Endometrium (tissue), 2 donors: ENCODE measurements at regions not wholly inside any gene's neighbourhood (a gene's known extent, or its start where the extent isn't known, plus 50 kb on each side); places are given as distances from the start of the nearest gene placed in this dataset.

Experiments
- FAIRE-seq: peaks from 2 replicates; lab custom pipeline; 2012; peaks lifted over from hg19 to GRCh38; lab: Jason Lieb, UNC
- donor health status: control.
- donor health status: control.

- no peak for FAIRE-seq
These were observed 2532.4 kb upstream of the PCDH20 start for GRCh38 chr13:63948045-63948444.

GRCh38 chr13:63944911-63945310 lies 2529.3 kb upstream of the PCDH20 start:
- FAIRE-seq = no peak

- FAIRE-seq = no peak
These were observed 2526.7 kb upstream of the PCDH20 start for GRCh38 chr13:63942372-63942771.

- no peak for FAIRE-seq
These were observed 2523.2 kb upstream of the PCDH20 start for GRCh38 chr13:63938851-63939250.

DNA sequence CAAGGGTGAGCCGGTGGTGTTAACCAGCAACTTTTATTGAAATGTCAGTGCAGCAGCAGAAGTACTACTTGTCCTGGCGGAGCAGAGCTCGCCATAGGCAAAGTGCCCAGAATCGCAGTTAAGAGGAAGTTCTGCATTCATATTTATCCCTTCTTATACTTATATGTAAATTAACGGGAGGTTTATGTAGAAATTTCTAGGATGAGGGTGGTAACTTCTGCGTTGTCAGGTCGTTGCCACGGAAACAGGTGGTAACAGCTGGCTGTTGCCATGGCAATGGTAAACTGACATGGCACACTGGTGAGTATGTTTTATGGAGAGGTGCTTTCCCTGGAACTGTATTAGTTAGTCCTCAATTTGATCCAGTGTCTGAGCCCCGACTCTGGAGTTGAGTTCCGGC lies 2494.9 kb upstream of the PCDH20 start:
- FAIRE-seq = no peak

DNA sequence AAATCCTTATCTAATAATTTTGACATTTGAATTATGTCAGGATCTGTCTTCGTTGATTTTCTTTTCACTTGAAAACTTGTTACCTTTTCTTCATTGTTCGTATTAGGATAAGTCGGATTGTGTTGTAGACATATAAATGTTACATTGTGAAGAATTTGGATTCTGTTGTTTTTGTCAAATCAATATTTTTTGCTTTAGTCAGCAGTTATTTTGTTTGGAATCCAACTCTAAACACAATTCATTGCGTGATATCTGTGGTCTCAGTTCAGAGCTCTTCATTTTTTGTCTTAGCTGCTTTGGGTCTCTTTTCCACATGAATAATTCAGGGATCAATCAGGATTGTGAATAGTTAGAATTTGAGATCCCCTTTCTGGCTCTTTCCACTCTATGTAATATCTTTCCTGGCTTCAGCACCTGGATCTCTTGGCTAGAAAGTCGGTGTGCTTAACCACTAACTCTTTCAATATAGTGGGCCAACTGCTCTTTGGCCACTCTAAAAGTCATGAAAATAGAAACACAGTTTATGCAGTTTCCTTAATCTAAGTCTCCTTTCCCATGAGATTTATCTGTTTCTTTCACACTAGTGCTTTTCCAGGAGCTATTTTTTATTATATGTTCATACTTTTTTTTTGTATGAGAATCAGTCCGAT lies 2494.2 kb upstream of the PCDH20 start:
- no peak for FAIRE-seq

GRCh38 chr13:63902141-63902540 lies 2486.5 kb upstream of the PCDH20 start:
- no peak for FAIRE-seq

GRCh38 chr13:63901630-63902029 lies 2486.0 kb upstream of the PCDH20 start:
- FAIRE-seq = no peak

DNA sequence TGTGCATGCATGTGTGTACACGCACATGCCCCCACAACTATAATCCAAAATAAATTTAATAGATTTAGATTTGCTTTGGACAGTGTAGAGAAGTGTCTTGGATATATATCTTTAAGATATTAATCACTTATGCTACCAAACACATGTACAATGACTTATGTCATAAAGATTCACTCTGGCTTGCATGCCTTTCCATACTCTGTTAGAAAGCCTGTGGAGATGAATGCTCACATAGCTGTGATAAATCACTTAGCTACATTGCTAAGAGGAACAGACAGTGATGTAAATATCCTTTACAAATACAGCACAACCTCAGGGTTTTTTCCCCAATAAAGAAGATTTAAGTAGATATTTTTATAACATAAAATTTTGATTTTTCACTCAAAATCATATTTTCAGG lies 2484.8 kb upstream of the PCDH20 start:
- FAIRE-seq = no peak

- FAIRE-seq = peak; percentile 26
These were observed 2480.7 kb upstream of the PCDH20 start for GRCh38 chr13:63896321-63896720.

DNA sequence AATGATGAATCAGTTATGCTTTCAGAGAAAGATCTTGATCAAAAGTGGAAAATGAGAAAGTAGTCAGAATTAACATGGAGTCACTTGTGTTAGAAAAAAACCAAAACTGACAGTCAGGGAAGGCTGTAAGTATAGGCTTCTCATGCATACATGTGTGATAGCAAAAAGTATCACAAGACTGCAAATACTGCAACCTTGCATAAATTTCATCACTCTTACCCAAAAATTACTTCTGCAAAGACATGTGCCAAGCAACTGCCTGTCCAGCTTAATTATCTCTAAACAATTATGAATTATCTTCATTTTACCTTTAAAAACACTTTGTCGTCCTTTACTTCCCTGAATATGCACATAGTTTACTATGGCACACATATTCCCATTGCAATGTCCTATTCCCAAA lies 2466.4 kb upstream of the PCDH20 start:
- FAIRE-seq = no peak

DNA sequence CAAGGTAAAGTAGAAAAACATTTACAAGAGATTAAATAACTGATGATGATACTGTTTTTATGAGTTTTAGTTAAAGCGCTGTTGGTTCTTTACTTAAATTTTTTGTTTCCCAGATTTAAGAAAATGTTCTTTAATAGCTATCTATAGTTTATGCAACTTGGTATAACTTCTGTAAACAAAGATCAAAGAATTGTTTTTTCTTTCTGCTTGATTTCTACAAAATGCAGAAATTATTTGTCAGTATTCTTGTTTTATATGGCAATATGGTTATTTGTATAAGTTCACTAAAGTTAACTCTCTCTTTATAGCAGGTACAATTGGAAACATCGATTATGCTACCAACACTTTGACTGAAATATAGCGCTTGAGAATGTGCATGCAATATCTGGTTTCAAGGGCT lies 2465.1 kb upstream of the PCDH20 start:
- no peak for FAIRE-seq

DNA sequence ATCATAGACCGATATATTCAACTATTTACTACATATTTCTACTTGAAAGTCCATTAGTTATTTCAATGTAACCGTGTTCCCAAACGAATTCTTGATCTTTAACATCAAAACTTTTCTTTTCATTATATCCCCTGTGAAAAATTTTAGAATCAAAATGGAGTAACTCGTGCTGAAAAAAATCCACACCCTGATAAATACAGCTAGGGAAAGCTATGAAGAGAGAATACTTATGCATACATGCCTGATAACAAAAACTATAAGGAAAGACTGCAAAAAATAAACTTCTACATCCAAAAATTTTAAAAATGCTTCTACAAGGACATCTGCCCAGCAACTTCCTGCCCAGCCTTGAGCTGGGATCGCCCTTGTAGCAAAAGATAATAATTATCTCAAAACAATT lies 2458.3 kb upstream of the PCDH20 start:
- no peak for FAIRE-seq

DNA sequence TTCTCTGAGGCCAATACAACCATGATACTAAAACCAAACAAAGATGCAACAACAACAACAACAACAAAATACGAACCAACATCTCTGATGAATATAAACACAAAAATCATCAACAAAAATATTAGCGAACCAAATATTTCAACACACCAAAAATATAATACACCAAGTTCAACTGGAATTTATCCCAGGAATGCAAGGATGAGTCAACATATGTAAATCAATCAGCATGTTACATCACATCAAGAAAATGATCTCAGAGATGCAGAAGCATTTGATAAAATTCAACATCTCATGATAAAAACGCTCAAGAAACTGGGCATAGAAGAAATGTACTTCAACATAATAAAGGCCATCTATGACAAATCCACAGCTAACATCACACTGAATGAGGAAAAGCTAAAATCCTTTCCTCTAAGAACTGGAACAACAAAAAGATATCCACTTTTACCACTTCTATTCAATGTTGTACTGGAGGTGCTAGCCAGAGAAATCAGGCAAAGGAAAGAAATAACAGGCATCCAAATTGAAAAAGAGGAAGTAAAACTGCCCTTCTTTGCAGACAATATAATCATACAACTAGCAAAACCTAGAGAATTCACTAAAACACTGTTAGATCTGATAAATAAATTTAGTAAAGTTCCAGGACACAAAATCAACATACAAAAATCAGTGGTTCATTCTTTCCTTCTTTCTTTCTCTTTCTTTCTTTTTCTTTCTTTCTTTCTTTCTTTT lies 2448.7 kb upstream of the PCDH20 start:
- FAIRE-seq = no peak

DNA sequence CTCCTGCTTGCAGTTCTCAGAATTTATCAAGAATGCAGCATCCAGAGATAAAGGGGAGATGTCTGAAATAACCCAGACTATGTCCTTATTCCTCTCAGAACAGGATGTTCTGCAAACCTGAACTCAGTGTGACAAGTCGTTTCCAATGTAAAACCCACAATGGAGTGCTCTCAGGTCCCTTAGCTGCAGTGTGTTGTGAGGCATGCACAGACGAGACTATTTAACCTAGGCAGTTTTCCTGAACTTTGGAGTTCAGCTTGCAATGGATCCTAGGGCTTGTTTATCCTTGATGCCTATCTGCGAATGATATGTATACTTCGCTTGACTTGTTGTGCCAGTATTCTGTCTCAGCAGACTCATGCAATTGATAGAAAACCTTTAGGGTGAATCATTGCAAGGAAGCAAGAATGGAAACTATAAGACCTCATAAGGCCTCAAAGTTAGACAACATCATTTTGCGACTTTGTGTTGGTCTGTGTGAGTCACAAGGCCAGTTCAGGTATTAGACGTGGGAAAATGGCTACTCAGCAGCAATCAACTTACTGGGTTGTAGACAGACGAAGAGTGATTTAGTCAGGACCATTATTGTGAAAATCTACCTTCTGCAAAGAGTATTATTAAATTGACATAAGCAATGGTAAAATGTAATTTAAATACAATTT lies 2439.9 kb upstream of the PCDH20 start:
- FAIRE-seq = no peak

DNA sequence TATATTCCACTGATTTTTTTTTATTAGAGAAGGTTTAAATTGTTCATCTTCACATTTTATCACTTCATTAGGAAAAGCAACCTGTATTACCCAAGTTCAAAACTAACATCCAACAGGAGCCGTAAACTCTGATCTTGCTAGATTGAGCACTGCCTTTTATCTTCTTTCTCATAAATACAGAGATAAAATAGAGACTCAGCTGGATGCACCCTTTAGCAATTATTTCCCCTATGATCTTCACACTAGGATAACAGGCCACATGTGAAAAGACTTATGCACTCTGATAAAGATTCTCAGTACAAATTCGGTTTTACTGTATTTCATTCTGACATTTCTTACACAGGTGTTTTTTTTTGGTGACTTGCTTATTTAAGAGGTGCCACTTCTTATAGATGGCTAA lies 2438.2 kb upstream of the PCDH20 start:
- no peak for FAIRE-seq

DNA sequence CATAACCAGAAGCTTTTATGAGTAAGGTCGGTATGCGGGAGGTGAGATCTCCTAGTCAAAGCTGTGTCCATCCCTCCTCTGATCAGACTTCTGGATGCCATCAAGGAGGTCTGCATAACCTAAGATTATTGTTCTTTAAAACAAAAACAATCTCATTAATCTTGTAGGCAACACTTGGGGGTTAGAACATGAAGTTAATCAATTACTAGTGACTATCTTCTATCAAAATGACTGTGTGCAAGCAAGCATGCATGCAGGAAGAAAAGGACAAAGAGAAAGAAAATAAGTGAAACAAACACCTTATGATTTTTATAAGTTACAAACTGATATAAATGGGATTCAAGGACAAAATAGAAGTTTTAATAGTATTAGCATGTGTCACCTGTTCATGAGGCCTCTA lies 2435.9 kb upstream of the PCDH20 start:
- FAIRE-seq = no peak

DNA sequence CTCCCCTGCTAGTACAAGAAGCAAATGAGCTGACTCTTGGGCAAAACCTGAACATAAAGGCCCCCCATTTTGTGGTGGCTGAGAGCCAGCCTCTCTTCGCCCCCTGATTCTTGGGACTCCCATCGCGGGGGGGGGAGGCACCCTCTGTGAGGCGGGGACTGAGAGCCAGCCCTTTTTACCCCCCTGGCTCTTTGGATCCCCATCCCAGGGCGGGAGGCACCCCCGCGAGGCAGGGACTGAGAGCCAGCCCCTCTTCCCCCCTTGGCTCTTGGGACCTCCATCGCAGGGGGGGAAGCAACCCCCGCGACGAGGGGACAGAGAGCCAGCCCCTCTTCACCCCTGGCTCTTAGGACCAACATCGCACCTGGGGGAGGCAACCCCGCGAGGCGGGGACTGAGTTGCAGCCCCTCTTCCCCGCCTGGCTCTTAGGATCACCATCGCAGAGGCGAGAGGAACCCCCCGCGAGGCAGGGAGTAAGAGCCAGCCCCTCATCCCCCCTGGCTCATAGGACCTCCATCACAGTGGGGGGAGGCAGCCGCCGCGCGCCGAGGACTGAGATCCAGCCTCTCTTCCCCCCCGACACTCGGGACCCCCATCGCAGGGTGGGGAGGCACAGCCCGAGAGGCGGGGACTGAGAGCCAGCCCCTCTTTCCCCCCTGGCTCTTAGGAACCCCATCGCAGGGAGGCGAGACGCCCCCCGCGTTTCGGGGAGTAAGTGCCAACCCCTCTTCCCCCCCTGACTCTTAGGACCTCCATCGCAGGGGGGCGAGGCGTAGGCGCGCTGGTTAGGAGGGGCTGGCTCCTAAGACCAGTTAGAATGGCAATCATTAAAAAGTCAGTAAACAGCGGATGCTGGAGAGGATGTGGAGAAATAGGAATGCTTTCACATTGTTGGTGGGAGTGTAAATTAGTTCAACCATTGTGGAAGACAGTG lies 2428.4 kb upstream of the PCDH20 start:
- no peak for FAIRE-seq

- FAIRE-seq = no peak
These were observed 2426.5 kb upstream of the PCDH20 start for GRCh38 chr13:63842102-63842501.

GRCh38 chr13:63840551-63841421 lies 2425.1 kb upstream of the PCDH20 start:
- FAIRE-seq = no peak

DNA sequence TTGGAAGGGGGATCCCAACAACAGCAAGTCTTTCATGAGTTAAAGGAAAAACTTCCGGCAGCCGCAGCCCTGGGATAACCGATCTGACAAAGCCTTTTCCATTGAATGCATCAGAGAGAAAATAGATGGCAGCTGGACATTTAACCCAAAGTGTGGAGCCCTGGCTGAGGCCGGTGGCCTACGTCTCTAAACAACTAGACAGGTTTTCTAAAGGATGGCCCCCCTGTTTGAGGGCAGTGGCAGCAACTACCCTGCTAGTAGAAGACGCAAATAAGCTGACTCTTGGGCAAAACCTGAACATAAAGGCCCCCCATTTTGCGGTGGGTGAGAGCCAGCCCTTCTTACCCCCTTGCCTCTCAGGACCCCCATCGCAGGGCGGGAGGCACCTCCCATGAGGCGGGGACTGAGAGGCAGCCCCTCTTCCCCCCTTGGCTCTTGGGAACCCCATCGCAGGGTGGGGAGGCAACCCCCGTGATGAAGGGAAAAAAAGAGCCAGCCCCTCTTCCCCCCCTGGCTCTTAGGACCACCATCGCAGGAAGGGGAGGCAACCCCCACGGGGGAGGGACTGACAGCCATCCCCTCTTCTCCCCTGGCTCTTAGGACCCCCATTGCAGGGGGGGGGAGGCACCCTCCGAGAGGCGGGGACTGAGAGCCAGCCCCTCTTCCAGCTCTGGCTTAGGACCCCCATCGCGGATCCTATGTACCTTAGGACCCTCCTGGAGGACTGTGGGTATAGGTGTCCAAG lies 2422.9 kb upstream of the PCDH20 start:
- no peak for FAIRE-seq
